NCI-H774 (cell line): ENCODE measurements at regions not wholly inside any gene's neighbourhood (a gene's known extent, or its start where the extent isn't known, plus 50 kb on each side); places are given as distances from the start of the nearest gene placed in this dataset.
"Not testable (repeated sequence)": the region's sequence is repeated elsewhere in the genome, so short reads cannot be mapped to it uniquely, and the experiment has no call there.

ENCODE experiments used
- DNase-seq: peaks from one replicate; lab custom pipeline; 2025; lab: John Stamatoyannopoulos, UW

GRCh38 chr10:125451319-125451718 is 231.6 kb downstream of the TEX36 start:
- no peak for DNase-seq

DNA sequence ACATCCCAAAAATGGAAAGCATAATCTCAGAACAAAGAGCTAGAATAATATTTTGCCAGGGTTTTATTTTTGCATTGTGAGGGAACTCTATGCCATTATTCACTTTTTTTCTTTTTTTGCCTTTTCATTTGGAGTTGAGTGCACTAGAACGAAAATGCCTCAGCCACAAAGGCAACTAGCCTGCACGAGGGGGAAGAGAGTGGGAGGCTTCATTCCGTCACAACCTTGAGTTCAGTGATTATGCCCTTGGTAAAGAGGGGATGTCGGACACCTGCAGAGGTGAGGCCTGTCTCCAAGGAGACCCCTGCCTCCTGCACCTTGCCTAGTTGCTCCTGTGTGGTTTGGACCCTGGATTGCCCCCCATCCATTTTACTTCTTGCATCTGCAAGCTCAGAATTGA is 232.7 kb downstream of the TEX36 start:
- DNase-seq, result no peak

- no peak for DNase-seq
Measured at GRCh38 chr10:125449571-125449970, 233.4 kb downstream of the TEX36 start.

GRCh38 chr10:125448596-125448995 is 234.4 kb downstream of the TEX36 start:
- DNase-seq, result no peak

- no peak for DNase-seq
Measured at GRCh38 chr10:125444790-125445189, 238.2 kb downstream of the TEX36 start.

DNA sequence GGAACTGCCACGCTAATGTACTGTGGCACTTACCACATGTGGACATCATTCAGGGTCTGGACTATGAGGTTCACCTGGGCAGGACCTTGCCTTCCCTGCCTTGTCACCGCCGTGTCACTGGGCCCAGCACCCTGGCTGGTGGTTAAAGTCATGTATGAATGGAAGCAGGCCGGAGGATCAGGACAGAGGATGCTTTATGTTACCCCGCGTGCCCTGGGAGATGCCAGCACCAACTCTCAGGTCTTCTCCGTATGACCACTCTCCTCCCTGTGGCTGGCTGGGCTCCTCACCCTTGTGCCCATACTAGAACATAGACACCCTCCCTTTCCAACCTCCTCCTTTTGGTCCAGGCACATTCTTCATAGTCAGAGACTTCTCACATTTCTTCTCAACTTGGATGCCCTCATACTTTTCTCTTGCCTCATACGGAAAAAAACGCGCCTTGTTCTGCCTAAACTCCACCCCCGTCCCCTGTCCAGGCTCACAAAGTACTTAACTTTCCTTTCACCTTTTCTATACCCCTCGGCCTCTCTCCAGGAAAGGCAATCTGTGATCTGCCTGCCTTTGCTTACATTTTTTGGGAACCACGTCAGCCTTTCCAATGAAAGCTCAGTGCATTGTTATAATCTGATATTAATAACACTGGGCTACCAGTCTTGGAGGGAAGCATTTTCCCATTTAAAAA is 240.0 kb downstream of the TEX36 start:
- DNase-seq, result no peak

- DNase-seq, result no peak
Measured at GRCh38 chr10:125441151-125441550, 241.8 kb downstream of the TEX36 start.

DNA sequence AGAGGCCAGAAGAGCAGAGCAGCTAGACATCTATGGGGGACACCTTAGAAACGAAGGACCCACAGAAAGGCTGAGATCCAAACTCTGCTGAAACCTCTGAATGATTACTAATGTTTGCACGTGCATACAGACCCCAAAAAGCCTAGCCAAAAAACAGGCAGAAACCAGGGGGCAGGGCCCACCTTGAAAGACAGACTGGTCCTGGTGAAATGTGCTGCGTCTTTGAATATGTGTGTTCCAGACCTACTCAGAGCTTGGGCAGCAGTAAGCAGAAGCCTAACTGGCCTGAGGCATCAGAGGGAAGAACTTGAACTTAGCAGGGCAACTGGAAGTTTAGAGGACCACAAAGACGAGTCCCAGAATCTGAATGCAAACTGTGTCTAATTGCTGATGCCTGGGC is 251.8 kb downstream of the TEX36 start:
- no peak for DNase-seq

GRCh38 chr10:125428054-125428453 is 254.9 kb downstream of the TEX36 start:
- DNase-seq, result no peak

- DNase-seq, result no peak
Measured at GRCh38 chr10:125424191-125424847, 258.6 kb downstream of the TEX36 start.

DNA sequence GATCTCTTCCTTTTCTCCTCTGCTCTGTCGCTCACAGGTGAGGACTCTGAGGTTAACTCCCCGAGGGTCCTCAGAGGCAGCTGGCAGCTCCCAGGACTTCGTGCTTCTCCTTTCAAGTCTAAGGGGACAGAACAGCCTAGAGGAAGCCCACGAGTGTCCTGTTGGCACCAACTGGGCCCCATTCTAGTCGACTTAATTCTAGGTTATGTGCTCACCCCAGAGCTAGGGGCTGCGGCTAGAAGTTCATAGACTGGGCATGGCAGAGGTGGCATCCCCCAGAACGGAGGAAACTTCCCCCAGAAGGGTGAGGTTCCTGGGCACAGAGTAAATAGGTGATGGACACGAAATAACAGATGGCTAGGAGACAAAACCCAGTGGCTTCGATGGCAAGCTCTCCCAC is 259.4 kb downstream of the TEX36 start:
- no peak for DNase-seq

GRCh38 chr10:125419831-125420230 is 259.5 kb upstream of the CTBP2 start:
- no peak for DNase-seq

- no peak for DNase-seq
Measured at GRCh38 chr10:125419146-125419545, 258.8 kb upstream of the CTBP2 start.

DNA sequence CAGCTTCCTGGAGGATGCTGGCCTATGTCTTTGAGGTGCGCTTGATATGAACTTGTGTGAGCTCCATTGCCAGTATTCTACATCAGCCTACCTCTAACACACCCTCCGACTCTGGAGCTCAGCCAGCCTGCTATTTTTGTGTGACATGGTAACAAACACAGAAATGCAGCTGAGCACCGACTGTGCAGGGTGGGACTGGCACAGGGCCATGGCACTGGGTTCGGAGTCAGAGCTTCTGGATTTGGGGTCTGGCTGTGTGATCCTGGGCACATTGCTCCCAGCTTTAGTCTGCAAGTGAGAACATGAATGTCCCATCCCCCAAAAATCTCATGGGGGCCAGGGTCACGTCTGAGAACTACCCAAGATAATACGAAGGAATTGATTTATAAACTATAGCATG is 257.2 kb upstream of the CTBP2 start:
- DNase-seq, result no peak

DNA sequence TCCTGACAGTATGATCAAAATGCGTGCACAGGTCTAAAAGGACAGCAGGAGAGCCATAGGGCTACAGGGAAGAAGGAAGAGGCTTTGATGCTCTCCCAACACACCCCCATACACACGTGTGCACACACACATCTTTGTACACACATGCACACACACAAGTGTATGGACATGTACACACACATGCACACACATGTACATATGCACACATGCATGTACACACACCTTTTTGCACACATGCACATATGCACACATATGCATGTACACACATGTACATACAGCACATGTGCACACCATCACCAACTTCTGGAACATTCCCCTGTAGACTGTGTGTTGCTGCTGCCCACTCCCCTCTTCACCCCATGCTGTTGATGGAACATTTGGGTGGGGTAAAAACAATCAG is 255.6 kb upstream of the CTBP2 start:
- DNase-seq, result no peak

- no peak for DNase-seq
Measured at GRCh38 chr10:125415006-125415633, 254.8 kb upstream of the CTBP2 start.

GRCh38 chr10:125411724-125412123 is 251.4 kb upstream of the CTBP2 start:
- DNase-seq, result no peak

- DNase-seq, result no peak
Measured at GRCh38 chr10:125409756-125410155, 249.4 kb upstream of the CTBP2 start.

DNA sequence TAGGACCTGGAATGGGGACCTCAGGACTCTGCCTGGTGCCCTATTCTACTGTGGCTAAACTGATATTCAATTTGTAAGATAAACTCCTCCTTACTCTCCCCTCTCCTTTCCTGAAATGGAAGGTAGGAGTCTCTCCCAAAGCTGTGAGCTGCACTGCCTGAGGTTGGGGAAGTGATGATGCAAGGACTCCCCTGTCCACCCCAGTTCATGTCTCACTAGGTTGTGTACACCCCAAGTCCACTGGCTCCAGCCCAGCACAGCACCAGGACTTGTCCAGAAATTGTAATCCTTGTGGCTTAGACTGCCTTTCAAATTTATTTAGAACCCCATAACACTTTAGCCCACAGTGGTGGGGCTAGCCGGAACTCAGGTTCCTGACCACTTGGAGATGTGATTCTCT is 247.2 kb upstream of the CTBP2 start:
- no peak for DNase-seq

GRCh38 chr10:125407000-125407502 is 246.7 kb upstream of the CTBP2 start:
- no peak for DNase-seq

GRCh38 chr10:125404902-125405301 is 244.5 kb upstream of the CTBP2 start:
- not testable (repeated sequence) for DNase-seq

DNA sequence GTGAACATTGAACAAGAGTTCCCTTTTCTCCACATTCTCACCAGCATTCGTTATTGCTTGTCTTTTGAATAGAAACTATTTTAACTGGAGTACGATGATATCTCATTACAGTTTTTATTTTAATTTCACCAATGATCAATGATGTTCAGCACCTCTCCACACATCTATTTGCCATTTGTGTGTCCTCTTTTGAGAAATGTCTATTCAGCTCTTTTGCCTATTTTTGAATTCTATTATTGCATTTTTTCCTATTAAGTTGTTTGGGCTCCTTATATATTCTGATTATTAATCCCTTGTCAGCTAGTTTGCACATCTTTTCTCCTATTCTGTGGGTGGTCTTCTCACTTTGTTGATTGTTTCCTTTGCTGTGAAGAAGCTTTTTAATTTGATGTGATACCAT is 241.1 kb upstream of the CTBP2 start:
- DNase-seq, result no peak

- no peak for DNase-seq
Measured at GRCh38 chr10:125399289-125399688, 238.9 kb upstream of the CTBP2 start.
